ENCODE measurements at regions not wholly inside any gene's neighbourhood (a gene's known extent, or its start where the extent isn't known, plus 50 kb on each side); places are given as distances from the start of the nearest gene placed in this dataset.

GRCh38 chr12:78470354-78471195 lies 394.0 kb upstream of the SYT1 start:
- no peak for DNase-seq (ENCODE audit: low read depth)
- no peak overlapping the region for H3K4me3 ChIP-seq (ENCODE audit: low read depth, low read length)
- TF ChIP-seq, protein P1, sequence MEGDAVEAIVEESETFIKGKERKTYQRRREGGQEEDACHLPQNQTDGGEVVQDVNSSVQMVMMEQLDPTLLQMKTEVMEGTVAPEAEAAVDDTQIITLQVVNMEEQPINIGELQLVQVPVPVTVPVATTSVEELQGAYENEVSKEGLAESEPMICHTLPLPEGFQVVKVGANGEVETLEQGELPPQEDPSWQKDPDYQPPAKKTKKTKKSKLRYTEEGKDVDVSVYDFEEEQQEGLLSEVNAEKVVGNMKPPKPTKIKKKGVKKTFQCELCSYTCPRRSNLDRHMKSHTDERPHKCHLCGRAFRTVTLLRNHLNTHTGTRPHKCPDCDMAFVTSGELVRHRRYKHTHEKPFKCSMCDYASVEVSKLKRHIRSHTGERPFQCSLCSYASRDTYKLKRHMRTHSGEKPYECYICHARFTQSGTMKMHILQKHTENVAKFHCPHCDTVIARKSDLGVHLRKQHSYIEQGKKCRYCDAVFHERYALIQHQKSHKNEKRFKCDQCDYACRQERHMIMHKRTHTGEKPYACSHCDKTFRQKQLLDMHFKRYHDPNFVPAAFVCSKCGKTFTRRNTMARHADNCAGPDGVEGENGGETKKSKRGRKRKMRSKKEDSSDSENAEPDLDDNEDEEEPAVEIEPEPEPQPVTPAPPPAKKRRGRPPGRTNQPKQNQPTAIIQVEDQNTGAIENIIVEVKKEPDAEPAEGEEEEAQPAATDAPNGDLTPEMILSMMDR (IDR thresholded peaks at IDR 0.05; ENCODE audit: low read depth, low read length, missing control alignments) = peak; percentile 49

DNA sequence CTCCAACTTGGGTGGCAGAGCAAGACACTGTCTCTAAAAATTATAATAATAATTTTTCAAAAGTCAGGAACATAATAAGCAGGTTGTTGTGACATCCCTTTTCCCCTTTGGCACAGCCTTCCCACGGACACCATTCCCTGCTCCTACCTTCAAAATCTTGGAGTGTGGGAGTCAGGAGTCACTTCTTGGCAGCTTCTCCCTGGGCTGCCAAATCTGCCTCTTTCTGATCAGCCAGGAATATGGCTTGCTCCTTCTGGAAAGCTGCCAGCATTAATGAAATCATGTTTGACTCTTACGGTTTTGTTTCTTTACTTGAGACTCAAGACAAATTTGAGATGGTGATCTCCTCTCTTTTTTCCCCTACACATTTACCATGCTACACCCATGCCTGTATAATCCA lies 391.4 kb upstream of the SYT1 start:
- DNase-seq (ENCODE audit: low read depth) = no peak

DNA sequence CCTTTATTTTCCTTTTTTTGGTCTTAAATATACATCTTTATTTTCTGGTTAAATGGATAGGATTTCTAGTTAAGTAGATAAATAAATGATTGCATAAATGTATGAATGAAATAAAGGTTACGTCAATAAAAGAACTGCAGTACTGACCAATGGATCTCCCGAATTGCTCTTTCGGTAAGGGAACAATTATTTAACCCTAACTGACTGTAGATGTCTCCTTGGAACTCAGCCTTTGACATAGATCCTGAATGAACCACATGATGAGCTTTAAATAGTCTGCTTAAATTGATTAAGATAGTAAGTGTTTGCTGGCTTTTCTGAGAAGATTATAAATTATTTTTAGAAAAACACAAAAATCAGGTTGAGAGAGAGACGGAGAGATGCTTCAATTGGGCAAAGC lies 391.0 kb upstream of the SYT1 start:
- no peak overlapping the region for H3K4me3 ChIP-seq (ENCODE audit: low read depth, low read length)
- no peak for DNase-seq (ENCODE audit: low read depth)
- TF ChIP-seq, protein P1 (IDR thresholded peaks at IDR 0.05; ENCODE audit: low read depth, low read length, missing control alignments) = no peak

More for the DNA sequence above, 391.4 kb upstream of the SYT1 start:
- no peak overlapping the region for H3K4me3 ChIP-seq (ENCODE audit: low read depth, low read length)
- TF ChIP-seq, protein P1 (IDR thresholded peaks at IDR 0.05; ENCODE audit: low read depth, low read length, missing control alignments) = no peak

DNA sequence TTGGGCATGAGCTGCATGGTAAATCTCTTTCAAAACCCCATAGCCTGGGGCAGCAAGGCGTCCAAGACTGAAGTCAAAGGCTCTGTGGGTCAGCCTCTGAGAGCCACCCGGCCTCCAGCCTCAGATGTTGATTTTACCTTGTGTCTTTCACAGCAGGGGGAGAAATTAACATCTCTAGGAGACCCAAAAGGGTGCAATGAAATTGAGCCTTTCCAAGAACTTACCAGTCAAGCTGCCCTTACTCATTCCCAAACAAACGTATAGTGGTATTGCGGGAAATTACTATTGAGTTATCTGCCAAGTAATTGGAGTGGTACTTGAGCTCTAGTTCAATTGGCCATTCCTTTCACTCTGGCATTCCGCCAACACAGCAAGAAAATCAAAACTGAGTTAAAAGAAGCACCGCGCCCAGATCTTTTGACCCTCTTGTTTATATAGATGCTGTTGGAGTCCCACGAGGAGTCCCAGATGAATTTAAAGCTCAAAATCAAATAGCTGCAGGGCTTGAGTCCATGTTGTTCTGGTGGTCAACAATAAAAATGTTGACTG lies 380.7 kb upstream of the SYT1 start:
- DNase-seq (ENCODE audit: low read depth) = no peak
- no peak overlapping the region for H3K4me3 ChIP-seq (ENCODE audit: low read depth, low read length)
- TF ChIP-seq, protein P1 (IDR thresholded peaks at IDR 0.05; ENCODE audit: low read depth, low read length, missing control alignments) = no peak

- no peak for DNase-seq (ENCODE audit: low read depth)
- H3K4me3 ChIP-seq (ENCODE audit: low read depth, low read length) = no peak overlapping the region
- TF ChIP-seq, protein P1 (IDR thresholded peaks at IDR 0.05; ENCODE audit: low read depth, low read length, missing control alignments) = no peak
Observed at GRCh38 chr12:78489990-78490389, 374.6 kb upstream of the SYT1 start.

DNA sequence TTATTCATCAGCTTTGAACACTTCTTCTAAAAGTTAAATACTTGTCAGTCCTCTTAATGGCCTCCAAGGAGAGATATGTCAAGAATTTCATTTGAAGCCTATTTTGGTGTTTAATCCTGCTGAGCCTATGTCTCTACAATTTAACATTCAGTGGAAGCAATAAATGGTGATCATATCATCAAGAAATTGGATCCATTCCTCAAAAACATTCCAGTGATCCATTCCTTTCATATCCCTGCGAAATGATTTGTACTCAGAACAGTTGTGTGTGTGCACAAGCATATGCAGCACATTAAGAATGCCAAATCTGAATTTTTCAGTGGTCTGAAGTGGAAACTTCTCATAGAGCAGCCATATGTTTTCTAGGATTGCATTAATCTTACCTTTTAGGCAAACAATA lies 373.7 kb upstream of the SYT1 start:
- DNase-seq (ENCODE audit: low read depth) = no peak
- no peak overlapping the region for H3K4me3 ChIP-seq (ENCODE audit: low read depth, low read length)
- TF ChIP-seq, protein P1 (IDR thresholded peaks at IDR 0.05; ENCODE audit: low read depth, low read length, missing control alignments) = no peak
